ENCODE measurements at regions not wholly inside any gene's neighbourhood (a gene's known extent, or its start where the extent isn't known, plus 50 kb on each side); places are given as distances from the start of the nearest gene placed in this dataset.
"Not testable (repeated sequence)": the region's sequence is repeated elsewhere in the genome, so short reads cannot be mapped to it uniquely, and the experiment has no call there.

- DNase-seq (ENCODE audit: extremely low read depth in 1 of 2, low read depth in 1 of 2): no peak
Observed at GRCh38 chr11:13134886-13135285, 125.8 kb downstream of the RASSF10 start.

- no peak for DNase-seq (ENCODE audit: extremely low read depth in 1 of 2, low read depth in 1 of 2)
Observed at GRCh38 chr11:13135385-13136271, 126.5 kb downstream of the RASSF10 start.

- no peak for DNase-seq (ENCODE audit: extremely low read depth in 1 of 2, low read depth in 1 of 2)
Observed at GRCh38 chr11:13136272-13136596, 127.1 kb downstream of the RASSF10 start.

GRCh38 chr11:13137844-13138301 lies 128.8 kb downstream of the RASSF10 start:
- DNase-seq (ENCODE audit: extremely low read depth in 1 of 2, low read depth in 1 of 2): no peak

GRCh38 chr11:13139085-13139484 lies 130.0 kb downstream of the RASSF10 start:
- not testable (repeated sequence) for DNase-seq (ENCODE audit: extremely low read depth in 1 of 2, low read depth in 1 of 2)

GRCh38 chr11:13140028-13140870 lies 131.1 kb downstream of the RASSF10 start:
- no peak for DNase-seq (ENCODE audit: extremely low read depth in 1 of 2, low read depth in 1 of 2)

- DNase-seq (ENCODE audit: extremely low read depth in 1 of 2, low read depth in 1 of 2): no peak
Observed at GRCh38 chr11:13140873-13141655, 131.9 kb downstream of the RASSF10 start.

GRCh38 chr11:13141731-13142709 lies 132.9 kb downstream of the RASSF10 start:
- no peak for DNase-seq (ENCODE audit: extremely low read depth in 1 of 2, low read depth in 1 of 2)

GRCh38 chr11:13143486-13144297 lies 133.9 kb upstream of the BMAL1 start:
- no peak for DNase-seq (ENCODE audit: extremely low read depth in 1 of 2, low read depth in 1 of 2)

- DNase-seq (ENCODE audit: extremely low read depth in 1 of 2, low read depth in 1 of 2): no peak
Observed at GRCh38 chr11:13145461-13145860, 132.1 kb upstream of the BMAL1 start.

GRCh38 chr11:13149991-13150390 lies 127.6 kb upstream of the BMAL1 start:
- no peak for DNase-seq (ENCODE audit: extremely low read depth in 1 of 2, low read depth in 1 of 2)

- no peak for DNase-seq (ENCODE audit: extremely low read depth in 1 of 2, low read depth in 1 of 2)
Observed at GRCh38 chr11:13150487-13150886, 127.1 kb upstream of the BMAL1 start.

GRCh38 chr11:13152264-13152663 lies 125.3 kb upstream of the BMAL1 start:
- DNase-seq (ENCODE audit: extremely low read depth in 1 of 2, low read depth in 1 of 2): no peak

GRCh38 chr11:13152736-13153541 lies 124.7 kb upstream of the BMAL1 start:
- DNase-seq (ENCODE audit: extremely low read depth in 1 of 2, low read depth in 1 of 2): no peak

GRCh38 chr11:13154374-13154773 lies 123.2 kb upstream of the BMAL1 start:
- not testable (repeated sequence) for DNase-seq (ENCODE audit: extremely low read depth in 1 of 2, low read depth in 1 of 2)

GRCh38 chr11:13160346-13160745 lies 117.2 kb upstream of the BMAL1 start:
- DNase-seq (ENCODE audit: extremely low read depth in 1 of 2, low read depth in 1 of 2): no peak

GRCh38 chr11:13160806-13161205 lies 116.8 kb upstream of the BMAL1 start:
- no peak for DNase-seq (ENCODE audit: extremely low read depth in 1 of 2, low read depth in 1 of 2)

GRCh38 chr11:13163158-13163557 lies 114.4 kb upstream of the BMAL1 start:
- DNase-seq (ENCODE audit: extremely low read depth in 1 of 2, low read depth in 1 of 2): no peak
